ENCODE measurements at regions not wholly inside any gene's neighbourhood (a gene's known extent, or its start where the extent isn't known, plus 50 kb on each side); places are given as distances from the start of the nearest gene placed in this dataset.
"Not testable (repeated sequence)": the region's sequence is repeated elsewhere in the genome, so short reads cannot be mapped to it uniquely, and the experiment has no call there.

GRCh38 chr10:55897490-55897921, 463.6 kb downstream of the ZWINT start:
- no peak for DNase-seq

GRCh38 chr10:55892276-55892675, 468.8 kb downstream of the ZWINT start:
- no peak for DNase-seq

- DNase-seq: no peak
Observed at GRCh38 chr10:55881588-55881987, 479.5 kb downstream of the ZWINT start.

DNA sequence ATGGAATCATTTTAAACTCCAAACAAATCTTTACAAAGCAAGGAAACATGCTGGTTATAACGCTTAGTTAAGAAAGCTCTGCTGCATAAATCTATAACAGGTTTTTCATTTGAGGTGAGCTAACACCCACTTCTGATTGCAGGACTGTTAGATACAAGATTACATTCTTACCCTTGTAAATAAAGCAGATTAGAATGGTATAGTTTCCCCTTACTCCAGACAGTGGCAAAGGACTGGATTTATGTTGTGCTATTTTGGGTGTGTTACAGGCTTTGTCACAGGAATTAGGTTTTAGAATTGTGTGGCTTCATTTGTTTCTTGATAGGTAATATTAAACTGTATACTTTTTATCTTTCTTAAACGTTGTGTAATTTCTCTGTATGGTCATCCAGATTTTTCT, 487.6 kb downstream of the ZWINT start:
- DNase-seq: no peak

DNA sequence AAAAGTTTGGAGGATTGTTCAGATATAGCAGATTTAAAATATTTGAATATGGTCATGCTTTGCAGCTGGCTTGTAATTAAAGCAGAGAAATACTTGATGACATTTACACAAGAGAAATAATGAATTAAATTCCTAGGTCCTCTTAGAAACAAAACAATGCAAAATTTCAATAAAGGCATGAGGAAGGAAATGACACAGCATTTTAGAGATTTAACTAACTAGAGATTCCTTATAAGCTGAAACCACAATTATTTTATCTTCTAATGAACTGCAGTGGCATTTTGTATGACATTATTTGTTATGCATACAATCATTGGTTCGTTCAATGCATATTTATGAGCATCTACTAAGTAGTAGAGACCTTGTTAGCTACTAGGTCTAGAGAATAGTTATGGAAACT, 490.9 kb downstream of the ZWINT start:
- DNase-seq: no peak

DNA sequence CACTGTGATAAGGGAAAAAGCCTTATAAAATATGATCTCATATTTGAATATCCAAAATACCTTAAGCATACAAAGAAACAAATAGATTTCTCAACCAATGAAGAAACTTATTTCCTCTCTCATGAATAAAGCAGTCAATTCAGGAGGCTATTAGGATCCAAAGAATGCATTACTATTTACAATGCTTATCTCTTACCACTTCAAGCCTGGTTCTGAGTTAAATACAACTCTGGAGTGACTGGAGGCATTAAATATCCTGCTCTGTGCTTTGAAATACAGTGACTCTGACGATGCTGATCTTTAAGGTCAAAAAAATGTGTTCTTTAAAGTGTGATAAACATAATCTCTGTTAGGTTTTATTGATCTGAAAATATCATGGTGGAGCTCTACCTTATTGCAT, 493.2 kb downstream of the ZWINT start:
- no peak for DNase-seq

DNA sequence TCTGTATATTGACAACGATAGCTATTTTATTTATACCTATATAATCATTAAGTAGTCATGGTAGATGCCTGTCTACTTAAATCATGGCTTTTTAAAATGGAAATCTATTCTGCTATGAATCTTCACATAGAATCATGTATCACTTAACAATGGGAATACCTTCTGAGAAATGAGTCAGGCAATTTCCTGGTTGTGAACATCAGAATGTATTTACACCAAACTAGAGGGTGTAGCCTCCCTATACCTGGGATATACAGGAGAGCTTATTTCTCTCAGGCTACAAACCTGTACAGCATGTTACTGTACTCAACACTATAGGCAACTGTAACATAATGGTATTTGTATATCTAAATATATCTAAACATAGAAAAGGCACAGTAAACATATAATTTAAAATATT, 502.3 kb downstream of the ZWINT start:
- no peak for DNase-seq

DNA sequence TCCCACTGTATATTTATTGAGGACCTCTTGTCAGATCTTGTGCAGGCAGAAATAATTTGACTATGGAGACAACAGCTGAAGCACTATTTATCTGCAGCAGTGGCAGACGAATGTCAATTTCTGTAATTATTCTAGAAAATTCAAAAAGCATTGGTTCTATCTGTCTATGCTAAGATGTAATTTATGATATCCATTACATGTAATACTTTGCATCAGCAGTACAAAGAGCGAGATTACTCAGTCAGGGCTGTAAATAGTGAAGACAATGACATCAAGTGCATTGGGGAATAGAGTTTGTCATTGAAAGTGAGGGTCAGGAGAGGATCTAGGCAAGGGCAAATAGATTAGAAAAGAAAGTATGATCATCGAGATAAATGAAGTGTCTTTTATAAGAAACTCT, 508.2 kb downstream of the ZWINT start:
- no peak for DNase-seq

DNA sequence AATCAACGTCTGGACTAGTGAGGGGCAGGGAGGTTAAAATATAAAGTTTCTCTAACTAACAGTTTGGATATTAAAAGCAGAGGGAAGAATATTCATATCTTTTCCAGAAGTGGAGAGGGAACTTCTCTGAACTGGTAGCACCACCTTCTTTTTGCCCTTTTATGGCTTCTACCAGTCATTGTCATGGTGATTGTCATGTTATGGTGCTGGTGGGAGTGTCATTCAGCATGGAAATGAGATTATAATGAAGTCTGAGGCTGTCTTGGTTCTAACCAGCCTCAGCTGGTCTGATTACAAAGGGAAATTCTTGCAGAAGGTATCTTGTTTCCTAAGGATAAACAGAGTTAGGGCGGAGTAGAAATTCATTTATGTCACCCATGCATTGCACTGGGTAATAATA, 523.8 kb downstream of the ZWINT start:
- no peak for DNase-seq

DNA sequence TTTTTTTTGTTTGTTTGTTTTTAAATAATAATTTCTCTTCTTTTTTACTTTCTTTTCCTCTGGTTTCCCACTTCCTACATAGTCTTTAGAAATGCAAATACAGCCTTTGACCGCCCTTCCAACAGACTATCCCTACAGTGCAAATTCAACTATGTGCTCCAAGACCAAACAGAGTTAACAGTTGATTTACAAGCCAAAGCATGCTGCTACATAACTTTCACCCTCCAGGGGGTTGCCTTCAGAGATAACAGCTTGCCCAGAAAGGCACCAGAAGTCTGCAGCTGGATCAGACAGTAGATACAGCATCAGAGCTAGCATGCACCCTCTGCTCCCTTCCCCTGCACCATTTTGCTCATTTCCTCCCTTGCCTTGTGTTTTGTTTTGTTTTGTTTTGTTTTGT, 539.0 kb downstream of the ZWINT start:
- no peak for DNase-seq

DNA sequence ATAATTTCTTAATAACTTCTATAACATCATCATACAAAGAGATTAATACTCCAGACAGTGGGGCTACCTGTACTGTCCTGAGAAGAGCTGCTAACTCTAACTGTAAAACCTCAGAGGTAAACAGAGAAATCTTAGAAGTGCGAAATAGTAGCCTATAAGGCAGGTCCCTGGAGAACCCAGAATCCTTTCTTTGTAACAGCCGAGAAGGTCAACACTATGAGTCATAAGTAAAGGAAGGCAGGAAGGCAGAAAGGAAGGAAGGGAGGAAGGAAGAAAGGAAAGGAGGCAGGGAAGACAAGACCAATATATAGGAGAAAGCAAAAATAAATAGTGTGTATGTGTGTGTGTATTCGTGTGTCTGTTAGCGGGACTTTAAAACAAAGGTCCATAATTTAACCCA, 540.6 kb downstream of the ZWINT start:
- no peak for DNase-seq

DNA sequence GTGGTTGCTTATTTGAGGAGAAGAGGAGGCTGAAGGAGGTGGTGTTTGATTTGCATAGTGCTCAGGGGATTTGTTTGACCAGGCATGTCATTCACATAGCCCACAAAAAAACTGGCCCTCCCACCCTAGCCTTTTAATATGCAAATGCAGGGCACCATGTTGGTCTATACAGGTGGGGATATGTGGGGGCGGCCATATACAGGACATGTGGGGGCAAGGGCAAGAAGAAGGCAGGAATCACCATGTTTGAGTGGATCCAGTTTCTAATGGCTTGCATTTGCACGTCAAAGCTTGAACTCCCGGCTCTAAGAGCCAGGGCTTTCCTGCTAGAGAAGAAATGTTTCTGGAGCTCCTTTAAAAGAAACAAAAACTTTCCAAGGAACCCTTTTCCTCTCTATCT, 541.0 kb downstream of the ZWINT start:
- no peak for DNase-seq

DNA sequence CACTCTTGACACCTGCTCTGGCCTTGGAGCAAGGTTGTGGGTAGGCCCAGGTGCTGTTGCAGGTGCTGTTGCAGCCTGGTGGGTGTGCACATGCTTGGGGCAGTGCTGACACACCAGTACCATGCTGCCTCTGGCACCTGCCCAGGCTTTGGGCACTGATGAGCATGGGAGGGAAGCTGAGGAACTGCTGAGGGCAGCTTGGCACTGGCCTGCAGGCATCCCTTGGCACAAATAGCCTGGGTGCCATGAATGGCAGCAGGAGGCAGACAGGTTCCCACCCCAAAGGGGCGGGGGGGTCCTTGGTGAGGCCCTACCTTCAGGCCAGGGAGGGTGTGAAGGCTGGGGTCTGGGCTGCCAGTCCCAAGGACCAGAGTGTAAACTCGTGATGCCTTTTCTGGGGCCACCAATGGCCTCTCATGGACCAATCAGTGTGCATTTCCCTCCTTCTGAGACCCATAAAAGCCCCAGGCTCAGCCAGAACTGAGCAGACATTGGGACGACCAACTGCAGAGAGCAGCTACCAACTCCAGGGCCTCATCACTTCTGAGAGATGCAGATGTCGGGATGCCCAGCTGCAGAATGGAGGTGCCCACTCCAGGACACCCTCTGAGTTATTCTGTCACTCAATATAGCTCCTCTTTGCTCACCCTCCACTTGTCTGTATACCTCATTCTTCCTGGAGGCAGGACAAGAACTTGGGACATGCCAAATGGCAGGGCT, 547.4 kb downstream of the ZWINT start:
- DNase-seq: no peak

DNA sequence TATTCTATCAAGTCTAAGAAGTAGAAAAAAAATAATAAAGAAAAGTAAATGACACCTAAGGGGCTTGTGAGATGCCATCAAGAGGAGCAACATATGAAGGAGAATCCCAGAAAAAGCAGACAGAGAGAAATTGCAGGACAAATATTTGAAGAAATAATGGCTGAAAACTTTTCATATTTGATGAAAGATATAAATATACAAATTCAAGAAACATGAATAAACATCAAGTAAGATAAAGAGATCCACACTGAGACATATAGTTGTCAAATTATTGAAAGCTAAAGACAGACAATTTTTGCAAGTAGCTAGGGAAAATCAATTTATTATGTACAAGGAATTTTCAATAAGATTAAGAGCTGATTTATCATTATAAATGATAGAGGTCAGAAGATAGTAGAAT, 558.0 kb downstream of the ZWINT start:
- DNase-seq: no peak

DNA sequence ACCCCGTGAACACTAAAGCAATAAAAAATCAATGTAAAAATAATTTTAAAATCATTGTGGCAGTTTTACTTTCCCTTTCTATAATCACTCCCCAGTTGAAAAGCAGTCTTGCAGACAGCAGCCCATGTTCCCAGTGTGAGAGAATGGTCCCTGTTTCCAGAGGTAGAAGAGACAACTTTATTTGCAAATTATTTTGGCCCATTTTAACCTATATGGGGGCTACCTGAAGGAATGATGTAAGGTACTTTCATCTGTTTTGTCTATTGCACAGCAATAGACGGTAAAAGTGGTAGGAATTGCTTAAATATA, 559.8 kb downstream of the ZWINT start:
- DNase-seq: no peak

GRCh38 chr10:55800602-55801352, 560.3 kb downstream of the ZWINT start:
- DNase-seq: no peak

DNA sequence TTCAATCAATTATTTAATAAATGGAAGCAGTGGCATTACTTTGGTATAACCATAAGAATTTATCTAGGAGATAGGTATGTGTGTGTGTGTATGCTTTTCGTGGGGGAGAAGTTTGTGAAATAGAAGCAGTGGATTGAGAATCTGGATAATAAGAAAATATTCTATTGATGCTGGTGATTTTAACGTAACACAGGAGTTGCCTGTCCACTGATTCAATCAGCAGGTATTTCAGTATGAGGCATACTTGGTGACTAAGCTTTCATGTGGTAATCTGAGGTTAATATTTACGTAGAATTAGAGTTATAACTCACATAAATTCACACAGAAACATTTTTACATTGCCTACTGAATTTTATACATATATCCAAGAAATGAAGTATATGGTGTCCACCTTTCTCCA, 568.0 kb downstream of the ZWINT start:
- DNase-seq: no peak

DNA sequence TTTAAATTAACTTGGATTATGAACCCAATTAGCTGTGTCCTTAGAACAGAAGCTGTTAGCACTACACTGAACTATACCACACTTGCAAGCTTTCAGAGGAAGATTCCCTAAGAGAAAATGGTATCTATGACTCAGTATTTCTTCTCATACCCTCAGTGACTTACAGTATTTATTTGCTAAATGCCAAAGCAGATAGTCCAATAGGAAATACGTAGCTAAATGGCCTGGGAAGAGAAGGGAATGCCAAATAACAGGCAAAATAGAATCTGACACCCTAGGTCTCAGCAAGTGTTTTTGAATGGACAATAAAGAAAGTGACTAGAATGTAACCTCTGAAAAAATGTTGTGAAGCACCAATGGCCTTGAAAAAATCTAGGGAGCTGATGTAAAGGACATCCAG, 570.8 kb downstream of the ZWINT start:
- DNase-seq: not testable (repeated sequence)

- no peak for DNase-seq
Observed at GRCh38 chr10:55786461-55787050, 574.5 kb downstream of the ZWINT start.

DNA sequence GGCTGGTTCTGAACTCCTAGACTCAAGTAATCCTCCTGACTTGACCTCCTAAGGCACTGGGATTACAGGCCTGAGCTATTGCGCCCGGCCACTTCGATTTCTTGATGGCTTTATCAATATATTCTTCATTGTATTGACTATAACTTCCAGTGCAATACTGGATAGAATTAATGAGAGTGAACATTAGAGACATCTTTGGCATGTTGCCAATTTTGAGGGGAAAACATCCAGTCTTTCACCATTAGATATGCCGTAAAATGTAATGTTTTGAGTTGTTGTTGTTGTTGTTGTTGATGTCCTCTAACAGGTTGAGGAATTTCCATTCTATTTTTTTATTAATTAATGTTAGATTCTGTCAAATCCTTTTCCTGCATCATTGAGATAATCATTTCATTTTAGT, 578.9 kb downstream of the ZWINT start:
- DNase-seq: no peak

DNA sequence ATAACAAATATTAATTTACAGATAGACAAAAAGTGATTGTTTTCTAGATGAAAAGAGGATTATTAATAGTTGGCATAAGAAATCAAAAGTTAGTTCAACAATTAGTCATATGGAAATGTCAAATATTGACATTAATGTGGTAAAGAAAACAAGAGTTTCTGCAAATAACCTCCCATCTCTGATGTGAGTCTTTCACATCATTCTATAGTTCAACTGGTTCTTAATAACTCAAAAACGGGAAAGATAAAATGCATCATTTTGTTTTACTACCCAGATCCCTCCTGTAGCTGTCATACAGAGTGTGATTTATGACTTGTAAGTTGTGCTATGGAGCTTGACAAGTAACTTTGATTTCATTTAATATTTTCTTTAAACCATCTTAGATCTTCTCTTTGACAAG, 594.8 kb downstream of the ZWINT start:
- no peak for DNase-seq

GRCh38 chr10:55750458-55750857, 610.6 kb downstream of the ZWINT start:
- no peak for DNase-seq

DNA sequence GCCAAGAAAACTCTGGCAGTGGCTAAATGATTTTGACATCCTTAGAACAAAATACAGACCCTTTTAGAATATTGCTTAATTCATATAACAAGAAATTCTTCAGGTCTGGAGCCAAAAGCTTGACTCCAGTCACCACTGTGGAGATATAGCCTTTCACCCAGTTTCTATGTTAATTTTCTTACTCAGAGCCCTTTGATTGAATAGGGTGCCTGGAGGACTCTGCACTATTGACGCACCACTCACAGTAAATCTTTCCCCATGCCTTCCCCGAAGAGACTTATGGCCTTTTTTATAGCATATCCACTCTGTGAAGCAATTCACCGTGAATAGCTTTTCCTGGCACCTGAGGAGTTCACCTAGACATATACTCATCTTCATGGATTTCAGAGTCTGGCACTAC, 613.8 kb downstream of the ZWINT start:
- no peak for DNase-seq

DNA sequence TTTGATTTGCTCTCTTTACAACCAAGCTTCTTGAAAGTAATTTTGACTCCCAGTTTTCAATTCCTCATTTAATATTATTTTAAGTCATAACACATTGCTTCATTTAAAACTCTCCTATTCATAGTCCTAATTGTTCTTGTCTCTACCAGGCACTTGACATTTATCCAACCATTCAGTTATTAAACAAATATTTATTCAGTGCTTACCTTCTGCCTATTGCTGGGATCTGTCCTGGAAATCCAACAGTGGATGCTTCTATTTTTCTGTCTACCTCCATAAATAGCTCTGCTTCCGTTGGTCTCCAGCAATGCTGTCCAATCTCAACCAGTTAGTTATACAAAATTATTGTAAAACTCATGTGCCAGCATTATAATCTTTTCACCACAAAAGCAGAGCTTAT, 615.1 kb downstream of the ZWINT start:
- no peak for DNase-seq

DNA sequence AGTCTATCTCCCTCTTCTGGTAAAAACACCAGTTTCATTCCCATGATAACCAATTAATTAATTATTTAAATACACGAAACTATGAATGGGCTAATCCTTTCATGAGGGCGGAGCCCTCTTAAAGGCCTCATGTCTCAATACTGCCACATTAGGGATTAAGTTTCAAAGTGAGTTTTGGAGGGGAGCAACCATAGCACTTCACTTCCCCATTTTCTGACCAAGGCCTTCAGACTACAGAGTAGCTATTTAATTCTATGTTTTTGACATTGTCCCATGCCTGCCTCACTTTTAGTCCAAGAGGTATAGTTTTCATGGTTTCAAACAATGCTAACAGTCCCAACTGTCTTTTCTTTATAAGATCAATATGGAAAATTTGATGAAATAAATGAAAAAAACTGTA, 618.6 kb downstream of the ZWINT start:
- no peak for DNase-seq

All from midbrain (tissue), 1 donor.